HS-5 (cell line): ENCODE measurements at regions not wholly inside any gene's neighbourhood (a gene's known extent, or its start where the extent isn't known, plus 50 kb on each side); places are given as distances from the start of the nearest gene placed in this dataset.

Experiments
- DNase-seq: peaks from one replicate; pipeline ENCODE4 v3.0.0-alpha.2; 2012; ENCODE audit warnings: low read depth

- no peak for DNase-seq
These were observed 572.1 kb downstream of the TLE4 start for GRCh38 chr9:80143899-80144298.

GRCh38 chr9:80134487-80134886, 562.7 kb downstream of the TLE4 start:
- no peak for DNase-seq

- no peak for DNase-seq
These were observed 559.9 kb downstream of the TLE4 start for GRCh38 chr9:80131627-80132026.

GRCh38 chr9:80127920-80128319, 556.2 kb downstream of the TLE4 start:
- no peak for DNase-seq

GRCh38 chr9:80125731-80126264, 554.0 kb downstream of the TLE4 start:
- DNase-seq: no peak

- DNase-seq: no peak
These were observed 545.3 kb downstream of the TLE4 start for GRCh38 chr9:80117031-80117430.

GRCh38 chr9:80114241-80114640, 542.5 kb downstream of the TLE4 start:
- no peak for DNase-seq

GRCh38 chr9:80107931-80108660, 536.3 kb downstream of the TLE4 start:
- no peak for DNase-seq

- DNase-seq: no peak
These were observed 525.7 kb downstream of the TLE4 start for GRCh38 chr9:80097476-80097875.

GRCh38 chr9:80094176-80094771, 522.5 kb downstream of the TLE4 start:
- DNase-seq: no peak

- no peak for DNase-seq
These were observed 521.9 kb downstream of the TLE4 start for GRCh38 chr9:80093695-80094094.

GRCh38 chr9:80091526-80091925, 519.8 kb downstream of the TLE4 start:
- no peak for DNase-seq

GRCh38 chr9:80090317-80090716, 518.6 kb downstream of the TLE4 start:
- no peak for DNase-seq

- no peak for DNase-seq
These were observed 515.1 kb downstream of the TLE4 start for GRCh38 chr9:80086822-80087345.

GRCh38 chr9:80086386-80086785, 514.6 kb downstream of the TLE4 start:
- no peak for DNase-seq

GRCh38 chr9:80085668-80086067, 513.9 kb downstream of the TLE4 start:
- DNase-seq: no peak

- DNase-seq: no peak
These were observed 510.4 kb downstream of the TLE4 start for GRCh38 chr9:80082213-80082612.

- no peak for DNase-seq
These were observed 507.1 kb downstream of the TLE4 start for GRCh38 chr9:80078826-80079225.

GRCh38 chr9:80077059-80077458, 505.3 kb downstream of the TLE4 start:
- DNase-seq: no peak

- no peak for DNase-seq
These were observed 504.4 kb downstream of the TLE4 start for GRCh38 chr9:80076162-80076561.

GRCh38 chr9:80074439-80074838, 502.7 kb downstream of the TLE4 start:
- no peak for DNase-seq

GRCh38 chr9:80072451-80072850, 500.7 kb downstream of the TLE4 start:
- no peak for DNase-seq

GRCh38 chr9:80070071-80070742, 498.4 kb downstream of the TLE4 start:
- DNase-seq: no peak
